ENCODE measurements at regions not wholly inside any gene's neighbourhood (a gene's known extent, or its start where the extent isn't known, plus 50 kb on each side); places are given as distances from the start of the nearest gene placed in this dataset.

- TF ChIP-seq POLR2AphosphoS5 (IDR thresholded peaks at IDR 0.05; ENCODE audit: low read depth, low read length) (no peak), POLR2A (IDR thresholded peaks at IDR 0.05; ENCODE audit: low read depth, low read length) (no peak), TAF1 (IDR thresholded peaks at IDR 0.05; ENCODE audit: borderline replicate concordance, low read depth, low read length) (no peak)
Measured at GRCh38 chr14:85296456-85297210, 233.3 kb upstream of the FLRT2 start.
